Raji (cell line): ENCODE measurements at regions not wholly inside any gene's neighbourhood (a gene's known extent, or its start where the extent isn't known, plus 50 kb on each side); places are given as distances from the start of the nearest gene placed in this dataset.

Experiments
- POLR2A ChIP-seq: IDR thresholded peaks from 2 replicates; pipeline ENCODE4 v1.6.1; 2011; ENCODE audit warnings: low read depth, low read length, control low read depth; ENCODE audit not compliant: insufficient read depth

GRCh38 chr3:68676136-68676535 lies 256.2 kb downstream of the TAFA4 start:
- TF ChIP-seq POLR2A, result no peak

- no peak for TF ChIP-seq POLR2A
These were observed 265.0 kb downstream of the TAFA4 start for GRCh38 chr3:68667346-68667745.

GRCh38 chr3:68666429-68667136 lies 265.8 kb downstream of the TAFA4 start:
- TF ChIP-seq POLR2A, result no peak

- TF ChIP-seq POLR2A, result no peak
These were observed 268.1 kb downstream of the TAFA4 start for GRCh38 chr3:68664276-68664675.

GRCh38 chr3:68662176-68662575 lies 270.2 kb downstream of the TAFA4 start:
- TF ChIP-seq POLR2A, result no peak

- TF ChIP-seq POLR2A, result no peak
These were observed 283.9 kb downstream of the TAFA4 start for GRCh38 chr3:68648494-68648893.

GRCh38 chr3:68631850-68632545 lies 300.3 kb downstream of the TAFA4 start:
- no peak for TF ChIP-seq POLR2A

- TF ChIP-seq POLR2A, result no peak
These were observed 312.1 kb downstream of the TAFA4 start for GRCh38 chr3:68620211-68620610.

- no peak for TF ChIP-seq POLR2A
These were observed 318.3 kb downstream of the TAFA4 start for GRCh38 chr3:68614087-68614486.

GRCh38 chr3:68571321-68571720 lies 361.0 kb downstream of the TAFA4 start:
- TF ChIP-seq POLR2A, result no peak

- no peak for TF ChIP-seq POLR2A
These were observed 371.6 kb downstream of the TAFA4 start for GRCh38 chr3:68560728-68561127.

- TF ChIP-seq POLR2A, result no peak
These were observed 396.6 kb downstream of the TAFA4 start for GRCh38 chr3:68535782-68536181.

GRCh38 chr3:68523330-68523729 lies 409.0 kb downstream of the TAFA4 start:
- TF ChIP-seq POLR2A, result no peak

- no peak for TF ChIP-seq POLR2A
These were observed 417.1 kb downstream of the TAFA4 start for GRCh38 chr3:68515237-68515636.

- no peak for TF ChIP-seq POLR2A
These were observed 428.1 kb downstream of the TAFA4 start for GRCh38 chr3:68504201-68504600.

GRCh38 chr3:68485051-68485450 lies 447.3 kb downstream of the TAFA4 start:
- no peak for TF ChIP-seq POLR2A

GRCh38 chr3:68483601-68484000 lies 448.7 kb downstream of the TAFA4 start:
- TF ChIP-seq POLR2A, result no peak

GRCh38 chr3:68483041-68483440 lies 449.3 kb downstream of the TAFA4 start:
- TF ChIP-seq POLR2A, result no peak
